ENCODE measurements at regions not wholly inside any gene's neighbourhood (a gene's known extent, or its start where the extent isn't known, plus 50 kb on each side); places are given as distances from the start of the nearest gene placed in this dataset.
"Not testable (repeated sequence)": the region's sequence is repeated elsewhere in the genome, so short reads cannot be mapped to it uniquely, and the experiment has no call there.

DNA sequence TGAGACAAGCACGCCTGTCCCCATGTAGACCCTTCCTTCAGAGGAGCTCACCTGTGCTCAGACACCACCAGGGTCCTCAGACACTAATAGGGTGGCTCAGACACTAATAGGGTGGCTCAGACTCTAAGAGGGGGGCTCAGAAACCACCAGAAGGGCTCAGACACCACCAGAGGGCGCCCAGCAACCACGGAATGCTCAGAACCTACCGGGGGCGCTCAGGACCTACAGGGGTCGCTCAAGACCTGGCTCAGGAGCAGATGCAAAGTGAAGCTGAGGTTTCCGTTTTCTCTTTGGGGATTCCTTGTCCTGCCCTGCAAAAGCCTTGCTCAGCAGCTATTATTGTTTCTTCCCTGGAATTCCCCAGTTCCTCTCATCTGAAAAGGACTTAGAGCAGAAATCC lies 172.1 kb downstream of the POTEB start:
- TF ChIP-seq, protein P1, sequence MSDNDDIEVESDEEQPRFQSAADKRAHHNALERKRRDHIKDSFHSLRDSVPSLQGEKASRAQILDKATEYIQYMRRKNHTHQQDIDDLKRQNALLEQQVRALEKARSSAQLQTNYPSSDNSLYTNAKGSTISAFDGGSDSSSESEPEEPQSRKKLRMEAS (IDR thresholded peaks at IDR 0.05; ENCODE audit: low read depth, low read length), result not testable (repeated sequence)
- not testable (repeated sequence) for TF ChIP-seq POLR2A (IDR thresholded peaks at IDR 0.05; ENCODE audit: extremely low read depth, insufficient read length); MYC (IDR thresholded peaks at IDR 0.05; ENCODE audit: low read depth, low read length)
- TF ChIP-seq, protein P2, sequence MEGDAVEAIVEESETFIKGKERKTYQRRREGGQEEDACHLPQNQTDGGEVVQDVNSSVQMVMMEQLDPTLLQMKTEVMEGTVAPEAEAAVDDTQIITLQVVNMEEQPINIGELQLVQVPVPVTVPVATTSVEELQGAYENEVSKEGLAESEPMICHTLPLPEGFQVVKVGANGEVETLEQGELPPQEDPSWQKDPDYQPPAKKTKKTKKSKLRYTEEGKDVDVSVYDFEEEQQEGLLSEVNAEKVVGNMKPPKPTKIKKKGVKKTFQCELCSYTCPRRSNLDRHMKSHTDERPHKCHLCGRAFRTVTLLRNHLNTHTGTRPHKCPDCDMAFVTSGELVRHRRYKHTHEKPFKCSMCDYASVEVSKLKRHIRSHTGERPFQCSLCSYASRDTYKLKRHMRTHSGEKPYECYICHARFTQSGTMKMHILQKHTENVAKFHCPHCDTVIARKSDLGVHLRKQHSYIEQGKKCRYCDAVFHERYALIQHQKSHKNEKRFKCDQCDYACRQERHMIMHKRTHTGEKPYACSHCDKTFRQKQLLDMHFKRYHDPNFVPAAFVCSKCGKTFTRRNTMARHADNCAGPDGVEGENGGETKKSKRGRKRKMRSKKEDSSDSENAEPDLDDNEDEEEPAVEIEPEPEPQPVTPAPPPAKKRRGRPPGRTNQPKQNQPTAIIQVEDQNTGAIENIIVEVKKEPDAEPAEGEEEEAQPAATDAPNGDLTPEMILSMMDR (IDR thresholded peaks at IDR 0.05; ENCODE audit: low read depth, low read length), result not testable (repeated sequence)

Data from NB4 (cell line).